ENCODE measurements at regions not wholly inside any gene's neighbourhood (a gene's known extent, or its start where the extent isn't known, plus 50 kb on each side); places are given as distances from the start of the nearest gene placed in this dataset.

DNA sequence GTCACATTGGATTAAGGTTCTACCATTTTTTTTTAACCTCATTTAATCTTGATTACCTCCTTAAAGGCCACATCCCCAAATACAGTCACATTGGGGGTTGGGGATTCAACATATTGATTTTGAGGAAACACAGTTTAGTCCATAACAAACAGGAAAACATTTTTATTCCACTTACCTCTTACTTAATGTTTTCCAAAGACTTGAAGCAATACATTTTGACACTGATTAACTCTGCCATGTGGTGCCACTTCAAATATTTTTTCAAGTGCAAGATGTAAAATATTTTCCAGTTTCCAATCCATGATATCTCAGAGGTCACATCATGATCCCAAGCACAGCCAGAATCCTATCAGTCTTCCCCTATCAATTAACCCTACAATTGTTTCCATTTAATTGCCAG is 548.0 kb downstream of the CSNK1G3 start:
- no peaks in the 10 kb centered on the region for H3K27me3 ChIP-seq (ENCODE audit: insufficient read depth, low read length, poor library complexity)
- H3K4me3 ChIP-seq (ENCODE audit: low read length), result no peak overlapping the region
- no peak overlapping the region for H3K9ac ChIP-seq (ENCODE audit: low read length)
- no peak overlapping the region for H3K4ac ChIP-seq (ENCODE audit: low read depth, low read length)
- no peak overlapping the region for H3K23ac ChIP-seq (ENCODE audit: low read length)
- no peaks in the 10 kb centered on the region for H3K4me1 ChIP-seq (ENCODE audit: control insufficient read depth, low read depth, low read length)
- H3K36me3 ChIP-seq (ENCODE audit: control insufficient read depth, insufficient read depth, low read length), result no peaks in the 10 kb centered on the region
- H3K56ac ChIP-seq (ENCODE audit: low read length), result no peak overlapping the region
- H3K4me2 ChIP-seq (ENCODE audit: low read length), result no peak overlapping the region
- H4K8ac ChIP-seq (ENCODE audit: low read depth, low read length), result no peak overlapping the region
- H2BK5ac ChIP-seq (ENCODE audit: low read length), result no peak overlapping the region
- H3K79me1 ChIP-seq (ENCODE audit: low read length), result no peaks in the 10 kb centered on the region
- H2BK120ac ChIP-seq (ENCODE audit: low read depth, low read length), result no peak overlapping the region
- H3K18ac ChIP-seq (ENCODE audit: low read length), result no peak overlapping the region
- H3K27ac ChIP-seq (ENCODE audit: low read depth, low read length), result no peak overlapping the region
- H3K79me2 ChIP-seq (ENCODE audit: control insufficient read depth, insufficient read depth, low read length), result no peaks in the 10 kb centered on the region
- no peak overlapping the region for H2BK15ac ChIP-seq (replicated peaks; ENCODE audit: low read depth)
- no peak overlapping the region for H4K5ac ChIP-seq (ENCODE audit: low read length)
- DNase-seq, result no peak
- H2AK5ac ChIP-seq (ENCODE audit: low read length), result no peak overlapping the region

DNA sequence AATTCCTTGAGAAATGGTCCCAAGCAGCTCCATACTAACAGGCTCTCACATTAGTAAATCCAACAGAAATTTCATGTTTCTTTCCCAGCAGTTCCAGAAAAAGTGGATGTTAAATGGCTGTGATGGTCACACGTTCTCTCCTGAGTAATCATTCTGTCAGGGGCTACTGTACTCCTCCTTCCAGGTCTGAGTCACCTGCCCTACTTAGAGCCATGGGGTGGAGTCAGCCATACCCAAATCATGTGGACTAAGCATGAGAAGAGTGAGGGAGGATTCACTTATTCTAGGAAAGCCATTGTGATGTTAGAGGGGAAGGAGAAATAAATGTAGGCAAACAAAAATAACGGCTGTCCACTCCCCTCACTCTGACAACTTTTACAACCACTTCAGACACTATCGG is 547.2 kb downstream of the CSNK1G3 start:
- no peak for DNase-seq
- Histone ChIP-seq H2AK5ac (ENCODE audit: low read length) (no peak overlapping the region), H3K79me2 (ENCODE audit: control insufficient read depth, insufficient read depth, low read length) (no peaks in the 10 kb centered on the region), H3K79me1 (ENCODE audit: low read length) (no peaks in the 10 kb centered on the region), H4K8ac (ENCODE audit: low read depth, low read length) (no peak overlapping the region), H3K4me3 (ENCODE audit: low read length) (no peak overlapping the region), H3K27ac (ENCODE audit: low read depth, low read length) (no peak overlapping the region), H2BK15ac (replicated peaks; ENCODE audit: low read depth) (no peak overlapping the region), H3K36me3 (ENCODE audit: control insufficient read depth, insufficient read depth, low read length) (no peaks in the 10 kb centered on the region), H2BK5ac (ENCODE audit: low read length) (no peak overlapping the region), H3K23ac (ENCODE audit: low read length) (no peak overlapping the region), H3K56ac (ENCODE audit: low read length) (no peak overlapping the region), H3K4ac (ENCODE audit: low read depth, low read length) (no peak overlapping the region), H3K4me2 (ENCODE audit: low read length) (no peak overlapping the region), H3K18ac (ENCODE audit: low read length) (no peak overlapping the region), H4K5ac (ENCODE audit: low read length) (no peak overlapping the region), H2BK120ac (ENCODE audit: low read depth, low read length) (no peak overlapping the region), H3K9ac (ENCODE audit: low read length) (no peak overlapping the region), H3K27me3 (ENCODE audit: insufficient read depth, low read length, poor library complexity) (no peaks in the 10 kb centered on the region), H3K4me1 (ENCODE audit: control insufficient read depth, low read depth, low read length) (no peaks in the 10 kb centered on the region)
- no CpG with 5 or more reads among the region's 3 CpGs for WGBS (ENCODE audit: extremely low coverage, insufficient coverage, low lambda C conversion rate)

DNA sequence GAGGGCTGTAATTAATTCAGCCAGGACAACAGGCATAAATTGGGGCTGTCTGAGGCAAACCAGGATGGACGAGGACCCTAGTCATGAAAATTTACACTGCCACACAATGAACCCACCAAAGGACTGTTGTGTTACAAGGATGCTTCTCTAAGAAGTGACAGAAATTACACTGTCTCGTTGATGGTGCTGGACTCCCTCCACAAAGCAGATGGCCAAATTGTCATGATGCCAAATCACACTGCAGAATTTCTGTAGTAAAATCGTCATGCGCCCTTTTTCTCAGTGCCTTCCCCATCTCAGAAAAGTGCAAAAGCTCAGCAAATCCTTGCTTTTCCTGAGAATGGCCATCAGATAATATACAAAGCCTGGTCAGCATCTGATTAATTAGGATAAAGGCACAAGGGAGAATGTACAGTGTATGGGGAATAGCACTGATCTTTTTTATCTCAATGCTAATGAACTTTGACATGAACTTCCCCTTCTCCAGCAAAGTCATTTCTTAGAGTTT is 545.8 kb downstream of the CSNK1G3 start:
- DNase-seq, result no peak
- WGBS (ENCODE audit: extremely low coverage, insufficient coverage, low lambda C conversion rate), result no CpG with 5 or more reads among the region's 4 CpGs
- no peak overlapping the region for H2BK15ac ChIP-seq (replicated peaks; ENCODE audit: low read depth)

DNA sequence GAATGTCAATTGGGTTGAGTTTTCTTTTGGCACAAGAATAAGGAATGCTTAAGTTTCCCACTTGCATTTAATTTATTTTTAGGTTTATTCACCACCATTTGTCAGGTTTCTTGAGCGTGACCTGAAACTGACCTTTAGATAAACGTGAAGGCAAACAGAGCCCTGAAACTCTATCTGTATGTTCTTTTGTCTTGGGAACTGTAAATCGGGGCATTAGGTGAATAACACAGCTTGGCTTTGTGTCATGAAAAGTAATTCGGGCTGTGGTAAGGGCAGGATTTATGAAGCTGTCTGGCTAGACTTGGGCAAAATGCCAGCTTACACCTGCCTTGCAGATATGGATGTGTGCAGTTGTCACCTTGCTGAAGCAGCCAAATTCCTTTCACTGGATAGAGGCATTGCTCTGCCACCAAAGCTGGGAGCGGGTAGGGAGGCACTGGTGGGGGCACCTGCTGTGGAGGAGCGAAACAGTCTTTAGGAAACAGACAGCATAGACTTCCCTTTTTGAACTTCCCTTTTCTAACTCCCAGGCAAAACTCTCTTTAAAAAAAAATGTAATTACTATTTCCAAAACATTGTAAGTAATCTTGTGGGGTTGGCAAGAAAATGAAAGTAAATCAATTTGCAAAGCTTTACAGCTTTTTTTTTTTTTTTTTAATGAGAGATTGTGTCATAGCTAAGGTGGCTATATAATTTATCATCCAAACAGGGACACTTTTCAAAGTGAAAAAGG is 545.2 kb downstream of the CSNK1G3 start:
- Histone ChIP-seq H3K27ac (ENCODE audit: low read depth, low read length) (no peak overlapping the region), H3K36me3 (ENCODE audit: control insufficient read depth, insufficient read depth, low read length) (no peaks in the 10 kb centered on the region), H3K23ac (ENCODE audit: low read length) (no peak overlapping the region), H3K4me3 (ENCODE audit: low read length) (no peak overlapping the region), H2BK15ac (replicated peaks; ENCODE audit: low read depth) (no peak overlapping the region), H3K4me1 (ENCODE audit: control insufficient read depth, low read depth, low read length) (no peaks in the 10 kb centered on the region), H3K27me3 (ENCODE audit: insufficient read depth, low read length, poor library complexity) (no peaks in the 10 kb centered on the region), H3K4ac (ENCODE audit: low read depth, low read length) (no peak overlapping the region), H2BK120ac (ENCODE audit: low read depth, low read length) (no peak overlapping the region), H4K5ac (ENCODE audit: low read length) (no peak overlapping the region), H3K56ac (ENCODE audit: low read length) (no peak overlapping the region), H2BK5ac (ENCODE audit: low read length) (no peak overlapping the region), H3K79me1 (ENCODE audit: low read length) (no peaks in the 10 kb centered on the region), H4K8ac (ENCODE audit: low read depth, low read length) (no peak overlapping the region), H3K9ac (ENCODE audit: low read length) (no peak overlapping the region), H3K79me2 (ENCODE audit: control insufficient read depth, insufficient read depth, low read length) (no peaks in the 10 kb centered on the region), H3K18ac (ENCODE audit: low read length) (no peak overlapping the region), H3K4me2 (ENCODE audit: low read length) (no peak overlapping the region), H2AK5ac (ENCODE audit: low read length) (no peak overlapping the region)
- WGBS (ENCODE audit: extremely low coverage, insufficient coverage, low lambda C conversion rate), result no CpG with 5 or more reads among the region's 6 CpGs
- DNase-seq, result no peak

More for the DNA sequence above, 545.8 kb downstream of the CSNK1G3 start:
- Histone ChIP-seq H3K36me3 (ENCODE audit: control insufficient read depth, insufficient read depth, low read length) (no peaks in the 10 kb centered on the region), H2AK5ac (ENCODE audit: low read length) (no peak overlapping the region), H3K27me3 (ENCODE audit: insufficient read depth, low read length, poor library complexity) (no peaks in the 10 kb centered on the region), H3K4me3 (ENCODE audit: low read length) (no peak overlapping the region), H3K4me1 (ENCODE audit: control insufficient read depth, low read depth, low read length) (no peaks in the 10 kb centered on the region), H3K4me2 (ENCODE audit: low read length) (no peak overlapping the region), H2BK120ac (ENCODE audit: low read depth, low read length) (no peak overlapping the region), H3K27ac (ENCODE audit: low read depth, low read length) (no peak overlapping the region), H3K4ac (ENCODE audit: low read depth, low read length) (no peak overlapping the region), H4K8ac (ENCODE audit: low read depth, low read length) (no peak overlapping the region), H4K5ac (ENCODE audit: low read length) (no peak overlapping the region), H3K56ac (ENCODE audit: low read length) (no peak overlapping the region), H3K79me1 (ENCODE audit: low read length) (no peaks in the 10 kb centered on the region), H3K9ac (ENCODE audit: low read length) (no peak overlapping the region), H2BK5ac (ENCODE audit: low read length) (no peak overlapping the region), H3K18ac (ENCODE audit: low read length) (no peak overlapping the region), H3K79me2 (ENCODE audit: control insufficient read depth, insufficient read depth, low read length) (no peaks in the 10 kb centered on the region), H3K23ac (ENCODE audit: low read length) (no peak overlapping the region)

DNA sequence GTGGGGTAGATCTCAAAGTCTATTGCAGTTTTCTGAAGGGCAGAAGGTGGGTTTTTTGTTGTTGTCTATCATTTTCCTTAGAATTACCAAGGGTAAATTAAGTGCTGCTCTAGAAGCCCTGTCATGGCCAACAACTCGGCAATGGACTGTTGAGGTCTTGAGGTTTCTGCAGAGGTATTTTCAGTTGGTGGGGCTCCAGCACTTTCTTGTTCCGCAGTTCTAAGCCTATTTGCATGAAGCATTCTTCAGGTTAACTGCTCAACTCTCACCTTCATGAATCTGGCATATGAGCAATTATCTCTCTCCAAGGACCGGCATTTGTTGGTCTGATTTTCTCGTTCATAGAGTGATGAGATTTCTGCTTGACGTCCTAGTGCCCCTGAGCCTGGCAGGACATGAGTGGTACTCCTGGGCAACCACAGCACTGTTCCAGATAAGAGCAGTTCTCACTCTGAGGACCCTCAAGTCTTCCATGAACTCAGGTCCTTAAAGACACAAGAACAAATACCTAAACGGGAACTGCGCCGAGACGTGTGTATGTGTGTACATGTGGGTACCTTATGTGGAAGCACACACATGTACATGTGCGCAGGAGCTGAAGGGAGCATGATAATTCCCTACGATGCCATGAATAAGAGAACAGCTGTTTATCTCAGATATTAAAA is 544.5 kb downstream of the CSNK1G3 start:
- no peak overlapping the region for H2BK5ac ChIP-seq (ENCODE audit: low read length)
- no peaks in the 10 kb centered on the region for H3K79me2 ChIP-seq (ENCODE audit: control insufficient read depth, insufficient read depth, low read length)
- no peak overlapping the region for H4K8ac ChIP-seq (ENCODE audit: low read depth, low read length)
- H3K36me3 ChIP-seq (ENCODE audit: control insufficient read depth, insufficient read depth, low read length), result no peaks in the 10 kb centered on the region
- no peak overlapping the region for H2AK5ac ChIP-seq (ENCODE audit: low read length)
- no peak overlapping the region for H3K4me2 ChIP-seq (ENCODE audit: low read length)
- no peaks in the 10 kb centered on the region for H3K79me1 ChIP-seq (ENCODE audit: low read length)
- no peaks in the 10 kb centered on the region for H3K27me3 ChIP-seq (ENCODE audit: insufficient read depth, low read length, poor library complexity)
- H3K18ac ChIP-seq (ENCODE audit: low read length), result no peak overlapping the region
- no CpG with 5 or more reads among the region's 11 CpGs for WGBS (ENCODE audit: extremely low coverage, insufficient coverage, low lambda C conversion rate)
- no peak overlapping the region for H3K27ac ChIP-seq (ENCODE audit: low read depth, low read length)
- no peak overlapping the region for H3K56ac ChIP-seq (ENCODE audit: low read length)
- H2BK120ac ChIP-seq (ENCODE audit: low read depth, low read length), result no peak overlapping the region
- DNase-seq, result no peak
- H3K4ac ChIP-seq (ENCODE audit: low read depth, low read length), result no peak overlapping the region
- H3K4me3 ChIP-seq (ENCODE audit: low read length), result no peak overlapping the region
- H2BK15ac ChIP-seq (replicated peaks; ENCODE audit: low read depth), result no peak overlapping the region
- no peak overlapping the region for H3K9ac ChIP-seq (ENCODE audit: low read length)
- no peak overlapping the region for H4K5ac ChIP-seq (ENCODE audit: low read length)
- H3K4me1 ChIP-seq (ENCODE audit: control insufficient read depth, low read depth, low read length), result no peaks in the 10 kb centered on the region
- H3K23ac ChIP-seq (ENCODE audit: low read length), result no peak overlapping the region

All from mesendoderm (in vitro differentiated cells).